Fibroblast of peridontal ligament (primary cell): ENCODE measurements at regions not wholly inside any gene's neighbourhood (a gene's known extent, or its start where the extent isn't known, plus 50 kb on each side); places are given as distances from the start of the nearest gene placed in this dataset.

Experiments used
- DNase-seq: peaks from one replicate; pipeline ENCODE4 v3.0.0-alpha.2; 2010; ENCODE audit errors: extremely low read depth

GRCh38 chr7:135828604-135829003 is 80.0 kb upstream of the FAM180A start:
- no peak for DNase-seq

GRCh38 chr7:135827391-135827790 is 78.8 kb upstream of the FAM180A start:
- DNase-seq: no peak

GRCh38 chr7:135825406-135825805 is 76.8 kb upstream of the FAM180A start:
- no peak for DNase-seq

- no peak for DNase-seq
These were observed 73.8 kb upstream of the FAM180A start for GRCh38 chr7:135822376-135822775.

- peak; percentile 34 for DNase-seq
These were observed 69.0 kb upstream of the FAM180A start for GRCh38 chr7:135817583-135817982.

GRCh38 chr7:135815033-135815432 is 66.4 kb upstream of the FAM180A start:
- no peak for DNase-seq

- DNase-seq: no peak
These were observed 63.5 kb upstream of the FAM180A start for GRCh38 chr7:135812148-135812547.

- DNase-seq: peak; percentile 43
These were observed 62.9 kb upstream of the FAM180A start for GRCh38 chr7:135811506-135811905.

- DNase-seq: no peak
These were observed 59.6 kb upstream of the FAM180A start for GRCh38 chr7:135808206-135808605.

- DNase-seq: no peak
These were observed 54.5 kb upstream of the FAM180A start for GRCh38 chr7:135803143-135803542.

GRCh38 chr7:135802697-135803096 is 54.1 kb upstream of the FAM180A start:
- DNase-seq: no peak

GRCh38 chr7:135801877-135802276 is 53.3 kb upstream of the FAM180A start:
- no peak for DNase-seq

- DNase-seq: peak; percentile 88
These were observed 52.6 kb upstream of the FAM180A start for GRCh38 chr7:135801045-135801693.

- DNase-seq: no peak
These were observed 51.9 kb upstream of the FAM180A start for GRCh38 chr7:135800560-135800959.

- DNase-seq: no peak
These were observed 51.3 kb upstream of the FAM180A start for GRCh38 chr7:135799881-135800280.
